NB4 (cell line): ENCODE measurements at regions not wholly inside any gene's neighbourhood (a gene's known extent, or its start where the extent isn't known, plus 50 kb on each side); places are given as distances from the start of the nearest gene placed in this dataset.

ENCODE experiments used
- MYC ChIP-seq: IDR thresholded peaks from 2 replicates; pipeline ENCODE4 v1.6.1; 2011; ENCODE audit warnings: low read depth, low read length
- POLR2A ChIP-seq: IDR thresholded peaks from 2 replicates; pipeline ENCODE4 v1.6.1; 2011; ENCODE audit warnings: mild to moderate bottlenecking; ENCODE audit not compliant: insufficient read length; ENCODE audit errors: extremely low read depth
- TF ChIP-seq, protein P1 (sequence below): IDR thresholded peaks from one replicate; pipeline ENCODE4 v1.5.1; 2012; ENCODE audit warnings: low read depth, low read length
- TF ChIP-seq, protein P2 (sequence below): IDR thresholded peaks from 2 replicates; pipeline ENCODE4 v1.6.1; 2011; ENCODE audit warnings: low read depth, low read length

DNA sequence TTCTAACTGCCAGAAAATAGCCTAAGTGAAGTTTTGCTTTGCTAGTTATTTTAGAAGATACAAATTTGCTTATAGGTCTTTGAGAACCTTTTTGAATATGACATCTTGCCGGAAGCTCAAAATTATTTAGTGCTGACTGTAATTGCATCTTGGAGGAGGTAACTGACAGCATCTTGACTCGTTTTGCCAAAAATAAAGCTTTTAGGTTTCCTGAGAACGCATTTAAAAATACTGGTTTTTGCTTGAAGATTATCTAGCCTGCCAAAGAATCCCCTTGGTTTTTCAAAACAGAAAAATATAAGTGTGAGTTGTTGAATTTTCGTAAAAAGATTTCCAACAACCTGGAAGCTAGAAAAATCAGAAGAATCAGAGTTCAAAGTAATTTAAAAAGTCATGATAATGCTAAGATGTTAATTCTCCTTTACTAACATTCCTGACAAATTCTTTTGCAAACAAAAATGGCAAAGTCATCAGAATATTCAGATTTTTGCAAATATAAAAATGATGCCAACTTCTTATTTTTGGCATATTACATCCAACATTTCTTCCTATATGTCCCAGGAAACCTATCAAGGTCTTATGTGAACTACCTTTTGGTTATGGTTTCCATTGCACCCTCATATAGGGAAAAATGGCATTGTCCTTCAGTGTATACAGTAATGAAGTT is 178.0 kb upstream of the SLC8A1 start:
- TF ChIP-seq, protein P1, sequence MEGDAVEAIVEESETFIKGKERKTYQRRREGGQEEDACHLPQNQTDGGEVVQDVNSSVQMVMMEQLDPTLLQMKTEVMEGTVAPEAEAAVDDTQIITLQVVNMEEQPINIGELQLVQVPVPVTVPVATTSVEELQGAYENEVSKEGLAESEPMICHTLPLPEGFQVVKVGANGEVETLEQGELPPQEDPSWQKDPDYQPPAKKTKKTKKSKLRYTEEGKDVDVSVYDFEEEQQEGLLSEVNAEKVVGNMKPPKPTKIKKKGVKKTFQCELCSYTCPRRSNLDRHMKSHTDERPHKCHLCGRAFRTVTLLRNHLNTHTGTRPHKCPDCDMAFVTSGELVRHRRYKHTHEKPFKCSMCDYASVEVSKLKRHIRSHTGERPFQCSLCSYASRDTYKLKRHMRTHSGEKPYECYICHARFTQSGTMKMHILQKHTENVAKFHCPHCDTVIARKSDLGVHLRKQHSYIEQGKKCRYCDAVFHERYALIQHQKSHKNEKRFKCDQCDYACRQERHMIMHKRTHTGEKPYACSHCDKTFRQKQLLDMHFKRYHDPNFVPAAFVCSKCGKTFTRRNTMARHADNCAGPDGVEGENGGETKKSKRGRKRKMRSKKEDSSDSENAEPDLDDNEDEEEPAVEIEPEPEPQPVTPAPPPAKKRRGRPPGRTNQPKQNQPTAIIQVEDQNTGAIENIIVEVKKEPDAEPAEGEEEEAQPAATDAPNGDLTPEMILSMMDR, result no peak
- TF ChIP-seq POLR2A, result no peak
- TF ChIP-seq, protein P2, sequence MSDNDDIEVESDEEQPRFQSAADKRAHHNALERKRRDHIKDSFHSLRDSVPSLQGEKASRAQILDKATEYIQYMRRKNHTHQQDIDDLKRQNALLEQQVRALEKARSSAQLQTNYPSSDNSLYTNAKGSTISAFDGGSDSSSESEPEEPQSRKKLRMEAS, result no peak
- no peak for TF ChIP-seq MYC
